Activated naive CD8-positive, alpha-beta T cell treated with anti-CD3 and anti-CD28 coated beads, Interleukin-2, amount 50 U/mL, for 24 hours (primary cell): ENCODE measurements at regions not wholly inside any gene's neighbourhood (a gene's known extent, or its start where the extent isn't known, plus 50 kb on each side); places are given as distances from the start of the nearest gene placed in this dataset.

ENCODE experiments used
- ATAC-seq: fragments of 150-1000 bp; cut with Tn5 transposase; one replicate; pipeline ENCODE4 v1.10.0; 2021
- DNase-seq: peaks from one replicate; pipeline ENCODE4 v3.0.0; 2021
- H3K27ac Mint-ChIP-seq: one replicate; pipeline ENCODE4 v1.8.0; 2021; ENCODE audit warnings: mild to moderate bottlenecking, mixed read lengths
- H3K27me3 Mint-ChIP-seq: one replicate; pipeline ENCODE4 v1.8.0; 2021; ENCODE audit warnings: mixed read lengths
- H3K36me3 Mint-ChIP-seq: one replicate; pipeline ENCODE4 v1.8.0; 2021; ENCODE audit warnings: low read depth, mixed read lengths
- H3K4me1 Mint-ChIP-seq: one replicate; pipeline ENCODE4 v1.8.0; 2021; ENCODE audit warnings: mixed read lengths
- H3K4me3 Mint-ChIP-seq: one replicate; pipeline ENCODE4 v1.8.0; 2021; ENCODE audit warnings: mild to moderate bottlenecking, moderate library complexity, mixed read lengths
- H3K9me3 Mint-ChIP-seq: one replicate; pipeline ENCODE4 v1.8.0; 2021; ENCODE audit warnings: mixed read lengths

DNA sequence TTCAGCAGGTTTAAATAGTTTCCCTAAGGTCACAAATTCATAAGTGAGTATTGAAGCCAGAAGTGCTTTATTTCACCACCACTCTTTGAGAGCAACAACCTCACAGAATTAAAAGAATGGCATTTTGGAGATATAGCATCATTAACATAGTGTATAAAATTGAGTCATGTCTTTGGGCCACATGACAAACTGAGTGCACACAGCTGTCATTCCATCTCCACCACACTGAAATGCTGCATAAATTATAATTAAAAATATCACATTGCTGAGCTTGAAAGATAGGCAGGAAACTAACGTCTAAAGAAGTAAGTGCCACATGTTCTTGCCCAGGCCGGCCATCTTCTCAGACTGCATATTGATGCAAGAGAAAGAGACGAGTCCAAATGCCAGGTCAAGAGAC is 897.9 kb upstream of the CNTNAP5 start:
- ATAC-seq, result no peak
- H3K4me1 Mint-ChIP-seq, result no peaks in the 10 kb centered on the region
- peaks cover 10% of the 10 kb centered on the region for H3K9me3 Mint-ChIP-seq
- no peaks in the 10 kb centered on the region for H3K27me3 Mint-ChIP-seq
- no peak overlapping the region for H3K27ac Mint-ChIP-seq
- H3K36me3 Mint-ChIP-seq, result no peaks in the 10 kb centered on the region
- no peak overlapping the region for H3K4me3 Mint-ChIP-seq
- DNase-seq, result no peak

DNA sequence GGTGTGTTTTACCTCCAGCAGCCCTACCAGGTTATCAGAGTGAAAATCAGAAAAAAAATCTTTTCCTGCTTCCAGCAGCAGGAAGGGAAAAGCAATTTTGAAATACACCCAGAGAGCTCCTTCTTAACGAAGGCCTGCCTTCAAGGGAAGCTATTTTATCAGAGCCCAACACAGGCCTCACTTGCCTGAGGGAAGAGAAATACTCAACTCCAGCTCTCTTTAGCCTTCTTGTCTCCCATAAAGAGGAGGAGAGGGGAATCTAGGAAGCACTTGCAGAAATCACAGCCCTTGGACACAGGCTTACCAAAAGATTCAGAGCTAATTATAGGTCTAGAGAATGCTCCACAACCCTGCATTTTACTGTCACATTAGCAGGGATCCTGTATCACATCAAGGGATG is 896.1 kb upstream of the CNTNAP5 start:
- Mint-ChIP-seq H3K4me1 (no peaks in the 10 kb centered on the region), H3K4me3 (no peak overlapping the region), H3K36me3 (no peaks in the 10 kb centered on the region), H3K27me3 (no peaks in the 10 kb centered on the region), H3K9me3 (peaks cover 10% of the 10 kb centered on the region), H3K27ac (no peak overlapping the region)
- DNase-seq (no peak), ATAC-seq (no peak)

DNA sequence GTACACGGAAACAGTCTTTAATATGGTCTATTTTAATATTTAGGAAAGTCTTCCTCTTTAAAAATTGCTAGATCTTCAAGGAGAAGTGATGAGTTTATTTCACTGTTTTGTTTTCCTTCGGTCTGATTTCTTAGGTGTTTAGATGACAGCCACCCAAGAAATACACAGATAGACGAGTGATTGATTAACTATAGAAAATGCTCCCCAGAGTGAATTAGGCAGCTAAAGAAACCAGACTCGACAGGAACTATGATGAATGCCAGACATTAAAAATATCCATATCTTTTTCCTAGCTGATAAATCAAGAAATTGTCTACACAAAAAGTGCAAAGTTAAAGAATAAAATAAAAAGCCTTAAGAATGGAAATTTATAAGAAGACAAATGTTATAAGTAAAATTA is 888.7 kb upstream of the CNTNAP5 start:
- ATAC-seq (no peak), DNase-seq (no peak)
- Mint-ChIP-seq H3K9me3 (peaks cover 8% of the 10 kb centered on the region), H3K4me3 (no peak overlapping the region), H3K27me3 (no peaks in the 10 kb centered on the region), H3K4me1 (no peaks in the 10 kb centered on the region), H3K27ac (no peak overlapping the region), H3K36me3 (no peaks in the 10 kb centered on the region)

DNA sequence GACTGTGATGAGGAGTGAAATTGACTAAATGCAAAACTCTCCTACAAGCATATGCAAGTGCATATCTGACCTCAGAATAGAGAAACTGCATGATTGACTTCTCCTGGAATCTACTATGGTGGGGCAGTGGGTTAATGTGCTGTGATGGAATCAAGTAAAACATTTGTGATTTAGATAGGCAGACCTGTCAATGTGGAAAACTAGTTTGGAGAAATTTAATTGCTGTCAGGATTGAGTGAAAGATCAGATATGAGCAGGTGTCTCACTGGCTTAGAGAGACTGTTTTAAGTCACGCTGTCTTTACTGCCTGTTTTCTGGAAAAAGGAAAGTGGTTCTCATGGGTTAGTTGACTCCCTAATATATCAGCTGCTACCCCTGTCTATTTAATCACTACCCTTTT is 881.0 kb upstream of the CNTNAP5 start:
- Mint-ChIP-seq H3K4me1 (no peaks in the 10 kb centered on the region), H3K27me3 (no peaks in the 10 kb centered on the region), H3K9me3 (peaks cover 24% of the 10 kb centered on the region), H3K4me3 (no peak overlapping the region), H3K27ac (no peak overlapping the region), H3K36me3 (no peaks in the 10 kb centered on the region)
- DNase-seq (no peak), ATAC-seq (no peak)

DNA sequence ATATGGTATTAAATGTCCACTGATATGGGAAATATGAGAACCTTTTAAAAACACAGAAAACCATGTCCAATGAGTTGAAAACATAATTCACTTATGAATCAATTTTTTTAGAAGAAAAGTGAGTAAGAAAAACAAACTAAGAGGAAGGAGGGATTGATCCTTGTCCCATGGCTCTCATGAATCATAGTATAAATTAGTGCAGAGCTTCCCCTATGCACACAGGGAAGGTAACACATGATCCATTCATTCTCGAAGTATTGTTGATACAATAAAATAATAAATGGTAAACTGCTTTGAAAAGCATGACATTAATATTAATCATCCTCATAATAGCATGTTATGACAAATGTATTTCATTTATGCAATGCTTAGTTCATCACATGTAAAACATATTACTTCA is 872.0 kb upstream of the CNTNAP5 start:
- no peak overlapping the region for H3K4me3 Mint-ChIP-seq

DNA sequence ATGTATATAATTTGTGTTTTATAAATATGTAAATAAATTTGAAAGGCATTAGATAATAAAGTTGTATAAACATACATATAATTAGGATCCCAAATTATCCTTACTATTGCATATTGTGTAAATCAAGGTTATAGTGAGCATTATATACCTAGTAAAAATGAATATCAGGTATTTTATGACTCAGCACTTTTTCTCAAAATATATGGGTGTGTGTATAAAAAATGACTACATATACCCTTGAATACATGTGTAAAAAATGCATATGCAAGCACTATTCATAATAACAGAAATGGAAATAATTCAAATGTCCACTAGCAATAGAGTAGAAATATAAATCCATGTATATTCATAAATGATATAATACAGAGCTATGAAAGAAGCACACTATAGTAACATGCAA is 870.9 kb upstream of the CNTNAP5 start:
- H3K4me1 Mint-ChIP-seq, result no peaks in the 10 kb centered on the region
- no peaks in the 10 kb centered on the region for H3K36me3 Mint-ChIP-seq
- DNase-seq (no peak), ATAC-seq (no peak)
- peaks cover 10% of the 10 kb centered on the region for H3K9me3 Mint-ChIP-seq
- H3K4me3 Mint-ChIP-seq, result no peak overlapping the region
- H3K27me3 Mint-ChIP-seq, result no peaks in the 10 kb centered on the region
- no peak overlapping the region for H3K27ac Mint-ChIP-seq

More for the DNA sequence above, 872.0 kb upstream of the CNTNAP5 start:
- H3K4me1 Mint-ChIP-seq, result no peaks in the 10 kb centered on the region
- H3K27ac Mint-ChIP-seq, result no peak overlapping the region
- peaks cover 10% of the 10 kb centered on the region for H3K9me3 Mint-ChIP-seq
- no peaks in the 10 kb centered on the region for H3K36me3 Mint-ChIP-seq
- no peaks in the 10 kb centered on the region for H3K27me3 Mint-ChIP-seq
- DNase-seq, result no peak
- no peak for ATAC-seq

DNA sequence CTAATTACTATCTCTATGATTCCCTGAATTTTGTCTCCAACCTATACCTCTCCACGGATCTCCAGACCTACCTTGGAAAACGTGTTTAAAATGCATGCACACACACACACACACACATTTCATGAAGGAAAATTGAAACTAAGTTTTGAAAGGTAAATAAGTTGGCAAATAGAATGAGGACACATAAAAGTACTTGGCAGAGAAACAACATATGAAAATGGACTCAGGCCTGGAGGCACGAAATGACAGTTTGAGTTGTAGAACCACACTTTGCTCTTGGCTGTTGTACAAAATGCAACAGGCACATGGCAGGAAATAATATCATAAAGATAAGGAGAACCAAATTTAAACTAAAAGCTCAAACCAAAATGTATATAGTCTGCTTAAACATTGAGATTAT is 868.1 kb upstream of the CNTNAP5 start:
- Mint-ChIP-seq H3K27me3 (no peaks in the 10 kb centered on the region), H3K9me3 (peaks cover 7% of the 10 kb centered on the region), H3K27ac (no peak overlapping the region), H3K4me1 (no peaks in the 10 kb centered on the region), H3K36me3 (no peaks in the 10 kb centered on the region), H3K4me3 (no peak overlapping the region)
- no peak for ATAC-seq
- DNase-seq, result no peak

DNA sequence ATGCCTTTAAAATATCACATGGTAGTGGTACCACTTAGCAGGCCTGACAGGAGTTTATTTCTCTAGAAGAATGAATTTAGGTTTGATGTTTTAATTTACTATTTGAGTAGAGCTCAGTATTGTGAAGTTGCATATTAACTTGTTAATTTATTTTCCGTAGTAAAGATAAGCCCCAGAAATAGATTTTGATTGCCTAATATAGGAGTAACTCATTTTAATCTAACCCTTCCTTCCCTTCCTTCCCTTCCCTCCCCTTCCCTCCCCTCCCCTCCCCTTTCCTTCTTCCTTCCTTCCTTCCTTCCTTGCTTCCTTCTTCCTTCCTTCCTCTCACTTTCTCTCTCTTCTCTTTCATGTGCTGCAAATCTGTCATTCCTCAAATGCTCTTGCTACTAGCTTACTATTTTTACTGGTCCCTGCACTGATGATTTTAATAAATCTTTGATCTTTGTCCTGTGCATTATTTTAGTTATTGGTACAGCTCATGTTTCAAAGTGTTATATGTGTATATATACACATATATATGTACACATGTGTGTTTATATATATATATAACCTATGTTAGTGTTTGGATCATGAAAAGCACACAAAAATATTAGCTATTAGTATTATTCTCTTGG is 862.6 kb upstream of the CNTNAP5 start:
- Mint-ChIP-seq H3K4me1 (no peaks in the 10 kb centered on the region), H3K27me3 (no peaks in the 10 kb centered on the region), H3K9me3 (peaks cover 8% of the 10 kb centered on the region), H3K36me3 (no peaks in the 10 kb centered on the region), H3K27ac (no peak overlapping the region), H3K4me3 (no peak overlapping the region)
- ATAC-seq (no peak), DNase-seq (no peak)

DNA sequence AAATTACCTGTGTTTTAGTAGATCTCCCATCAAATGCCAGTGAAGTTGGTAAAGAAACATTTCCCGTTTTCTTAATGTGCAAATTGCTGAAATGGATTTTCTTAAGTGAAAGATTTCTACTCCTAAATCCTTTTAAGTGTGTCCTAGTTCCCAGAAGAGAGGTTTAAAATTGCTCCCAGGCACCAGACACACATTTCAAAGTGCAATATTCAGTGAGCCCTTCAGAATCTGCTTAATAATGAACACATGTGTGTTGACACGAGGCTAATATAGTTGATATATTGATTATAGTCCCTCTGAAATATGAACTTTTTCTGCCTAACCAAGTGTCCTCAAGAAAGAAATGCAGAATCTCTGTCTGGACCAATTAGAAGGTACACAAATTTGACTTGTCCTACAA is 861.7 kb upstream of the CNTNAP5 start:
- Mint-ChIP-seq H3K27ac (no peak overlapping the region), H3K27me3 (no peaks in the 10 kb centered on the region), H3K4me3 (no peak overlapping the region), H3K9me3 (peaks cover 12% of the 10 kb centered on the region), H3K4me1 (no peaks in the 10 kb centered on the region), H3K36me3 (no peaks in the 10 kb centered on the region)
- DNase-seq, result no peak
- no peak for ATAC-seq

DNA sequence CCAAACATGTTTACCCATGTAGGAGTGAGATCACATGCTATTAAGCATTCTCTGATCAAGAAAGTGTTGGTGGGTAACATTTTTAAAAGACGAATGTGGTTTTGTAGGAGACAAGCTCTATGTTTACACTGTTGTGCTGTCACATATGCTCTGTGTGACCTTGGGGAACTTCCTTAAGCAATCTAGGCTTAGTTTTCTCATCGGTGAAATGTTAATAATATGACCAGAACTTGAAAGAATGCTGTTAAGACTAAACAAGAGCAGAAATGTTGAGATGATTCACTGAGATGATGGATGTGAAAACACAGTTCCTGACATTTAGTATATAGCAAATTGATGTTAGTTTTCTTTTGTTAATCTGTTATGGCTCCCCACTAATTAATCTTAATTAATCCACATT is 860.9 kb upstream of the CNTNAP5 start:
- Mint-ChIP-seq H3K9me3 (peaks cover 12% of the 10 kb centered on the region), H3K4me3 (no peak overlapping the region), H3K36me3 (no peaks in the 10 kb centered on the region), H3K27me3 (no peaks in the 10 kb centered on the region), H3K27ac (no peak overlapping the region), H3K4me1 (no peaks in the 10 kb centered on the region)
- DNase-seq (no peak), ATAC-seq (no peak)

DNA sequence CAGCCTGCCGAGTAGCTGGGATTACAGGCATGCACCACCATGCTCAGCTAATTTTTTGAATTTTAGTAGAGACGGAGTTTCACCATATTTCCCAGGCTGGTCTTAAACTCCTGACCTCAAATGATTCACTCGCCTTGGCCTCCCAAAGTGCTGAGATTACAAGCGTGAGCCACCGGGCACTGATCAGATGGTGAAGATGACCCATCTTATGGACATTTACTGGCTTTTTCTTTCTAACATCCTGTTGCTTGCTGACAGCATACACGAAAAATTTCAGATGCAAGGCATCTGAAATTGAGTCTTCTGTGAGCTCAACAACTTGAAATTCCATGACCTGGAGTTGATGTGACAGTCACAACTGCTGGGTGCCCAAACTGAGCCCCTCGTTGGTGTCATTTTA is 859.5 kb upstream of the CNTNAP5 start:
- H3K36me3 Mint-ChIP-seq, result no peaks in the 10 kb centered on the region
- peaks cover 12% of the 10 kb centered on the region for H3K9me3 Mint-ChIP-seq
- H3K4me3 Mint-ChIP-seq, result no peak overlapping the region
- DNase-seq (no peak), ATAC-seq (no peak)
- H3K27me3 Mint-ChIP-seq, result no peaks in the 10 kb centered on the region
- H3K4me1 Mint-ChIP-seq, result no peaks in the 10 kb centered on the region
- no peak overlapping the region for H3K27ac Mint-ChIP-seq

DNA sequence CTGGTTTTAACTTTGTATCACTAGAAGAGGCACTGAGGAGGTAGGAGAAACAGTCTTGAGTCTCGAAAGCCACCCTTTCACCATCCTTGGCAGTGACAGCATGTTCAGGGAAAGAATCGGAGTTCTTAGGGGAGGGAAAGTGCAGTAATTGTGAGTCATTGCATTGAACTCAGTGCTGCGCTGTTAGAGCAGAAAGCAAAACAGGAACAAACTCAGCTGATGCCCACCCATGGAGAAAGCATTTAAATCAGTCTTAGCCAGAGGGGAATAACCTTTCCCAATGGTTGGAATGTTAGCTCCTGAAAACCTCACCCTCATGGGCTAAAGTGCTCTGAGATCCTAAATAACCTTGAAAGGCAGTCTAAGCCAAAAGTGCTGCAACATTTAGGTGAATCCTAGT is 845.6 kb upstream of the CNTNAP5 start:
- no peaks in the 10 kb centered on the region for H3K36me3 Mint-ChIP-seq
- H3K27ac Mint-ChIP-seq, result no peak overlapping the region
- no peak overlapping the region for H3K4me3 Mint-ChIP-seq
- no peaks in the 10 kb centered on the region for H3K27me3 Mint-ChIP-seq
- peaks cover 15% of the 10 kb centered on the region for H3K9me3 Mint-ChIP-seq
- no peak for DNase-seq
- no peak for ATAC-seq
- H3K4me1 Mint-ChIP-seq, result no peaks in the 10 kb centered on the region

DNA sequence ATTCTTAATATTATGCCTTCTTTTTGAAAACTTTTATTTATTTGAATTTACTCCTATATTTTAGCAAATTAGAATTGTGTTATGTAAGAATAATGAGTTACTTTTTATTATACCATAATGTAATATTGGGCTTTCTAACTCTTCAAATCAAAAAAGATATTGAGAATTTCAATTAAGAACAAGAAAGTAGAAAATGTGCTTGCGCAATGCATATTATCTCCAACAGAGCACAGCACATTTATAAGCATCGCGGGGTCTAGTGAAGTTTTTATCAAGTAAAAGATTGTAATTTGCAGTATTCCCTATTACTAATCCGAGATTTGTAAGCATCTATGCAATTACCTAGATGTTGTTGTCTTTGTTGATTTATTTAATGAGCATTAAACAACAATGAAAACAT is 829.1 kb upstream of the CNTNAP5 start:
- H3K4me1 Mint-ChIP-seq, result no peaks in the 10 kb centered on the region
- H3K9me3 Mint-ChIP-seq, result peaks cover 11% of the 10 kb centered on the region
- no peak overlapping the region for H3K4me3 Mint-ChIP-seq
- no peaks in the 10 kb centered on the region for H3K27me3 Mint-ChIP-seq
- H3K27ac Mint-ChIP-seq, result no peak overlapping the region
- no peaks in the 10 kb centered on the region for H3K36me3 Mint-ChIP-seq
- no peak for DNase-seq
- ATAC-seq, result no peak

DNA sequence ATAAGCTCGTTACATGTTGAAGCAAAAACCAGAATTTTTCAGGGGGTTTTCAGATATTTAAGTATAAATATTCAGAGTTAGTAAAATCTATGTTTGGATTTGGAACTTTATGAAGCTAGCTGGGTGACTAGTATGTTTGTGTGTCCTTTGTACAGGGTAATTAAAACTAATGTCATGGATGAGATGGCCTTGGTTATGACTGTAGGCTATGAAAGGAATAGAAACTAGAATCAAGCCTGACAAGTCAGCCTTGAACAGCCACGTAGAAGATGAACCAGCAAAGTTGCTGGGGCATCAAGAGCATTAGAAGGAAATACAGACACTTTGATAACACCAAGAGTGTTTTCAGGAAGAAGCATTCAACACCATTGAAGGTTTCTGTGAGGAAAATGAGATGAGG is 825.1 kb upstream of the CNTNAP5 start:
- Mint-ChIP-seq H3K27ac (no peak overlapping the region), H3K4me1 (no peaks in the 10 kb centered on the region), H3K27me3 (no peaks in the 10 kb centered on the region), H3K4me3 (no peak overlapping the region), H3K9me3 (peaks cover 18% of the 10 kb centered on the region), H3K36me3 (no peaks in the 10 kb centered on the region)
- DNase-seq (no peak), ATAC-seq (no peak)

DNA sequence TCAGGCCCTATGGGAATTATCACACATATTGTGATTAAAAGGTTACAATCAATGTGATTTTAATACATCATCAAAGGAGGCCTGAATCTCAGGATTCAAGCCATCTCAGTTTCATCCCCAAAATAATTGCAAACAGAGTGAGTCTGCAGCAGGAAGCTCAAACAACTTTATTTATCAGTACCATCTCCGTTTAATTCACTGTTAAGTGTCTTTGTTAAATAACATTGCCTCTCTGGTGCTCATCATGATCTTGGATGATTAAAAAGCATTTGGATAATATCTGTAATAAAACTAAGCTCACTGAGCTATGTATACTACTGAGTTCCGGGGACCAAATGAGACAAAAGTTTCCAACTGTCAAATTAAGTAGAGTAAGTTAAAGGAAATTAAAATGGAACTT is 817.8 kb upstream of the CNTNAP5 start:
- Mint-ChIP-seq H3K4me1 (no peaks in the 10 kb centered on the region), H3K4me3 (no peak overlapping the region), H3K27ac (no peak overlapping the region), H3K27me3 (no peaks in the 10 kb centered on the region), H3K9me3 (peaks cover 7% of the 10 kb centered on the region), H3K36me3 (no peaks in the 10 kb centered on the region)
- DNase-seq (no peak), ATAC-seq (no peak)

DNA sequence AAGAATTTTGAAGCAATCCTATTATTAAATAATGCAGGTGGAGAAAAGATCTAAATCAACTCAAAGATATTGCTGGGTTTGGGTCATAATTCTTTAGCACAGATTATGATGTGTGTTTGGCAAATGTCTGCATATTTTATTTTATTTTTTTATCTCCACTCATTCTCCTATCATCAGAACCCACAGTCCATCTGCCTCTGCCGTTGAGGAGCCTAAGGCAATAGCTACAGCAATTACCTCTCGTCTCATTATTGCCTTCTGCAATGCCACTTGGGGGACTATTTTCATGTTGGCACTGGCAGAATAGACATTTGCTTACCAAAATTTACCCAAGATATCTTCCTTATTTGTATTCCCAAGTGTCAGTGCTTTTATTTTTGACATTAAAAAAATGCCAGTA is 815.9 kb upstream of the CNTNAP5 start:
- H3K4me1 Mint-ChIP-seq, result no peaks in the 10 kb centered on the region
- DNase-seq (no peak), ATAC-seq (no peak)
- no peak overlapping the region for H3K4me3 Mint-ChIP-seq
- H3K9me3 Mint-ChIP-seq, result peaks cover 5% of the 10 kb centered on the region
- no peak overlapping the region for H3K27ac Mint-ChIP-seq
- H3K27me3 Mint-ChIP-seq, result no peaks in the 10 kb centered on the region
- no peaks in the 10 kb centered on the region for H3K36me3 Mint-ChIP-seq
